Dermis microvascular lymphatic vessel endothelial cell (primary cell): ENCODE measurements at regions not wholly inside any gene's neighbourhood (a gene's known extent, or its start where the extent isn't known, plus 50 kb on each side); places are given as distances from the start of the nearest gene placed in this dataset.

Source experiments
- DNase-seq, 2 donors: peaks; one replicate each; pipeline versions ENCODE4 v3.0.0 to v3.0.0-alpha.2; 2010; ENCODE audit warnings: low read depth in 2 of 2

DNA sequence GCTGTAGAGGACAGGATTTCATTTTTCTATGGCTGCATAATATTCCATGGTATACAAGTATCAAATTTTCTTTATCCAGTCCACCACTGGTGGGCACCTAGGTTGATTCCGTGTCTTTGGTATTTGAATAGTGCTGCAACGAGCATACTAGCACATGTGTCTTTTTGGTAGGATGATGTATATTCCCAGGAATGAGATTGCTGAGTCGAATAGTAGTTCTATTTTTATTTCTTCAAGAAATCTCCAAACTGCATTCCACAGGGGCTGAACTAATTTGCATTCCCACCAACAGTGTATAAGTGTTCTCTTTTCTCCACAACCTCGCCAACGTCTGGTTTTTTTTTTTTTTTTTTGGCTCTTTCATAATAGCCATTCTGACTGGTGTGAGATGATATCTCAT lies 550.0 kb downstream of the REEP3 start:
- no peak for DNase-seq

- DNase-seq, result no peak
Measured at GRCh38 chr10:64075604-64076003, 554.4 kb downstream of the REEP3 start.

DNA sequence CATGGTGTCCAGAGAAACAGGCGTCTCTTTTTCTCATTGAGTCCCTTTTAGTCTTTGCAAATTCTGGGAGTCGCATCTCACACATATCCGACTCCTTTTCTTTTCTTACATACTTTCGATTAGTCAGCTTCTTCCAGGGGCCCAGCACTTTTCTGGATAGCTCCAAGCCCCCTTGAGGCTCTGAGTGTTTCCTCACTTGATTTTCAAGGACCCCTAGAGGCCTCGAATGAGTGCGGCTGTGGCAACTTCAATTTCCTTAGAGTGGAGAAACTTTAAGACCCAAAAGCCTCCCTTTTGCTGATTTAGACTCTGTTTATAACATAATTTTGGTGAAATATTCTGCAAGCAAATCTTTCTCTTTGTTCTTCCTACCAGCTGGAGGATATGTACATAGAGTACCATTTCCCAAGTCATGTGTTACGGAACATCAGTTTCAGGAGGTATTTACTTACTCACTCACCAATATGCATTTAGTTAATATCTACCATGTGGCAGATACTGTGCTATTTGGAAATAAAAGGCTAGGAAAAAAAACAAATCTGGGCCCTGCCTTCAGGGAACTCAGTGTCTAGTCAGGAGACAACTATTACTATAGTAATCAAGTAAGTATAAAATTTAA lies 555.2 kb downstream of the REEP3 start:
- no peak for DNase-seq

DNA sequence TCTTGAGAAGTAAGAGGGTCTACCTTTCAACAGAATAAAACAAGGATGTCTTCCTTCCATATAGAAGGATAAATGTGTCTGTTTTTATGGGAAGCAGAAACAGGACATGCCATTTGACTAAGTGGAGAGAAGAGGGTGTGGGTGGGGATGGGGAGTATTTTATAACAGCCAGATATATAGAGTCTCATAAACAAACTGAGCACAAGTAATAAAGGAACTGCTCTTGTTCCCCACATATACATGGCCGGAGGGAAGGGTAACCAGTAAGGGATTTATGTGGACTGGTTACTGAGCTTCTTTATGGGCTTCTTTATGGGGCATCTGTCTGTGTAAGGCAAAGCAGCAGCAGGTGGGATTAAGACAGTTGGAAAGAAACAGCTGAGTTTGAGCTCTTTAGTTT lies 558.1 kb downstream of the REEP3 start:
- no peak for DNase-seq

DNA sequence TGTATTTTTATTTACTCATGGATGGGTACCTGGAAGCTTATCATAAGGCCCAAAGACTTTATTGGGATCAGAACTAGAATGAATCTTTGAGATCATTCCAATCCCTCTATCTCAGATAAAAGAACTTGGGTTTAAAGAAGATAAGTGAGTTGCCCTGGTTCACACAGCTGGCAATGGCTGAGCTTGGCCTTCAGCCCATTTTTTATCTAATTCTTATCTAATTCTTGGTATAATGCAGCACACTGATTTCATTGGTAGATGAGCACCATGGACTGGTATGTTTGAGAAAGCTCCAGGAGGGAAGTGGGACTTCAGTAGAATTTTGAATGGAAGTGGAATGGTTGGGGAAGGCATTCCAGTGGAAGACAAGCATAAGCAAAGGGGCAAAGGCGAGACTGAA lies 558.9 kb downstream of the REEP3 start:
- DNase-seq, result no peak

- no peak for DNase-seq
Measured at GRCh38 chr10:64081947-64082482, 560.8 kb downstream of the REEP3 start.

- DNase-seq, result no peak
Measured at GRCh38 chr10:64086083-64086767, 565.0 kb downstream of the REEP3 start.

- no peak for DNase-seq
Measured at GRCh38 chr10:64089648-64090047, 568.4 kb downstream of the REEP3 start.

GRCh38 chr10:64090865-64091264 lies 569.7 kb downstream of the REEP3 start:
- DNase-seq, result no peak

DNA sequence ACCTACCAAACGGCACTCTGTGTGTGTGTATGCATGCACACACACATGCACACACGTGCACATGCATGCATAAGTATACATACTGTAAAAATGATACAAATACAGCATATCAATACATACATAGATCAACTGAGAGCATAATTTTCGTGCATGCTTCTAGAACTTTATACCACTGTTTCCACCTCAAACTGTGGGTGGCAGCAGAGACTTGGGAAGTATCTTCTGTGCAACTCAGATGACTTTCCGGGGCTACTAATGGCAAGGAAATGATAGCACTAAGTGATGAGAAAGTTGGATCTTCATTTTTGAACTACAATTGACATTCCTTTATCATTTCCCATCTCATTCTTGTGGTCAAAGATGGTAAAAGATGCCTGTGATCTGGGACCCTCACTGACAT lies 570.7 kb downstream of the REEP3 start:
- no peak for DNase-seq

DNA sequence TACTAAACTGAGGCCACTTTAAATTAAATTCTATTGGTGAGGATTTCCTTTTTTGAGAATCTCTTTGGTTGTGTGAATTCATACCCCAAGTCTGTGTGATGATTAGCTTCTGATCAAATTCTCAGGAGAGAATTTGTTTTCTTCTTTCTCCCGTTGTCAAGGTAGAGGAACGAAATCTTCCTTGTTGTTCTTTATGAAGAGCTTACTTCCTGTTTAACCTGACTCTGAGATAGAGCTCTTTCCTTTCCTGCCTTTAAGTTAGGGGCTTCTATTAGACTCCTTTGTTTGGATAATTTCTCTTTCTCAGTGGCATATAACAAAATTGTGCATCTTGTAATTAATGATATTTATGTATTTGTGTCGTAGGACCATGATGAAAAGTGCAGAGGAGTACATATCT lies 572.1 kb downstream of the REEP3 start:
- no peak for DNase-seq

- no peak for DNase-seq
Measured at GRCh38 chr10:64093946-64094535, 572.8 kb downstream of the REEP3 start.

GRCh38 chr10:64096941-64097340 lies 575.7 kb downstream of the REEP3 start:
- no peak for DNase-seq

DNA sequence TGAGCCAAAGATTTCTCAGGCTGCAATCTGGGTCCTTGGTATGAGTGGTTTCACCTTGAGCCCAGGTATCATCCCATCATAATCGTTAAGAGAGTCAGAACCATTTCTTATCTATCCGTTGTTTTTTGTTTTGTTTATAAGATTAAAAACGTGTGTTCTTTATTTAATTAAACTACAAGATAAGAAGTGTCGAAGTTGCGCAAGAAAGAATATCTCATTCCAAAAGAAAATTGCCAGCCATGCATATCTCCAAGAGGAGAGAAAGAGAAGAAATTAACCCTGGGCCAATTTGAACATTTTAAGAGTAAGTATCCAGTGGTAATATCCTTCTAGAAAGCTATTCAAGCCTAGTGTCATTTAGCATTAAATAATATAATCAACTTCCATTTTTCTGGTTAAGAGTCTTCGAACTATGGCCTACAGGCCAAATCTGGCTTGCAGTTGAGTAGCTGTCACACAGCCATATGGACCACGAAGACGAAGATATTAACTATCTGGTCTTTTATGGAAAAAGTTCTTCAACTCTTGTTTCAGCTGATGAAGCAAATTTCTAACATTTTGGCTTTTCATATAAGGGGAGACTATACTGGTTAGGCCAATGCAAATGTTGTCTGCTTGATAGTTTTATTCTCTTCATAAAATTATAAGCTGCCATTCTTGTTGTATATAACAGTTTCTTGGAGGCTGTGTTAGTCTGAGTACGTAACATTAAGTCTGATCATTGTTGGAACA lies 576.4 kb downstream of the REEP3 start:
- no peak for DNase-seq

DNA sequence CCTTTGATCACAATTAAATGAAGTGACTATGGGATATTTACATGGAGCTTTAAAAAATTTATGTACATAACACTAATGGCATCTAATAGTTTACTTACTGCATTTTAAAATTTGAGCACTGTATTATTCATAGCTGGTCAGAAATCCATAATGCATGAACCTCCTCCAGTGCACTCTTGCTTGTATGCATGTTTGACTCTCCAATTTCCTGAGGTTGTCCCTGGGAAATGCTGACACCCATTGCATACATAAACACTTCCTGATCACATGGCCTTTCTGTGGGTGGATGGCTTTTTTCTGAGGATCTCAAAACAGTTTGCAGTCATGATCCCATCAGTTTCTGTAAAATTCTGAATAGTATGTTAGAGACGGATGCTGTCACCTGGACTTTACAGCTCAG lies 577.8 kb downstream of the REEP3 start:
- DNase-seq, result no peak

- DNase-seq, result no peak
Measured at GRCh38 chr10:64101606-64102263, 580.5 kb downstream of the REEP3 start.

DNA sequence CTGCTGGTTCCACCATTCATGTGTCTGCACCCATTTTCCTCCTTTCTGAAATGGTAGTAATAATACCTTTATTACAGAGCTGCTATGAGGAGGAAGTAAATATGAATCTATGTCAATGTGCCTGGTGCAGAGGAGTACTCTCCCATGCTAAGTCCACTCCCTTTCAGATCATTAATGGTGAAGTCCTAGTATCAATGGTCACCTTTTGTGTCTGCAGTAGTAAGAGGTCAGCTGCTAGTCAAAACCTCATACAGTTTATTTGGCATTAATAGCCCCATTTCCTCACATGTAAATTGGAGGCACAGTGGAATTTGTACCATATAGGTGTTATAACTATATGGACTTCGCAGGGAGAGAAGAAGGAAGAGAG lies 581.0 kb downstream of the REEP3 start:
- no peak for DNase-seq

- no peak for DNase-seq
Measured at GRCh38 chr10:64102916-64103315, 581.7 kb downstream of the REEP3 start.

DNA sequence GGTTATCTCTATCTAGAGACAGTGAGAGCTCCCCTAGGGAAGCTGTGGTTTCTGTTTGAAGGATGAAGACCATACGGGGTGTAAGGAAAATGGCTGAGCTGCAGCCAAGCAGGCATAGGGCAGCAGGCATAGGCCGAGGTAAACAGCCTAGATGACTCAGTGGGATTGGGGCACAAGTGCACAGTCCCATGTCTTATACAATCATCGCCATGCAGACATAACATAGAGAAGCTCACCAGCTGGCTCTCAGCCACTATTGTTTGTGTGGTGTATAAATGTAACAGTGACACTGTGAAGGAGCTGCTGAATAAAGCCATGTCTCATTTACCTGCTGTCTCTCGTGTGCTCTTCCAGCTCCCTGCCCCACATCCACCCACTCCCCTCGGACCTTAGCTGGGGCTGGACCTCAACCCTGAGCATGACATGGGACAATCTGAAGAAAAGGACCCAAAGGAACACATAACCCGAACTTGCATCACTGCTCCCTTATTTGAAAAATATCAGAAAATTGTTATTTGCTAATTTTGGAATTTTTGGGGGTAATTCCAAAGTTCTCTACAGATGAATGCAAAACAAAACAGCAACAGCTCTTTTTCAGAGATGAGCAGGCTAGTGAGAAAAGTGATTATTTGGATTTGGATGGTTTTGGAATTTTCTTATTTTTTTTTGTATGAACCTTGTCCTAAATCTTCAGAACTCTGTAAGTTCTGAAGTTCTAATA lies 582.7 kb downstream of the REEP3 start:
- DNase-seq, result peak in 1 of 2 donors; percentile 1

DNA sequence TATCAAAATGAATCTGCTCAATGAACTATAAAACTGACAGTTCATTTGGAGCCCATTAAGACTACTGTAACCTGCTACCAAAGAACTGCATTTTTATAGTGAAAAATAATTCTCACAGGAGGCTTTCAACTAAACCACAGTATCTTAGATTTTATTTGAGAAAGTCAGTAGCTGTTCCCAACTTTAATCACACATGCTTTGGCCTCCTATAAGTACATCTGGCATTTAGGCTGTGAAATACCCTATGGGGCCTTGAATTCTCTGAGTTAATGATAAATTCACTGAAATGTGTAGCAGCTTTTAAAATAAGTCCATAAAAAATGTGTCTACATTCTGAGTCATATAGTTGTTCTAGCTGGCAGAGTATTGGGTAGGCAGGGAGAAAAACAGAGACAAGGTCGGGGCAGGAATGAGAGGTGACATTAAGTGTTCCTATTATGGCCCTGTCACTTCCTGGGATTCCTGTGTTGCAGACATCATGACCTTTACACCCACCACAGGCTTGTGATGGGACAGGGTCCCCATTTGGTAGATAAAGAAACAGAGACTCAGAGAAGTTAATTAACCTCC lies 588.8 kb downstream of the REEP3 start:
- no peak for DNase-seq
